GM13976 (cell line): ENCODE measurements at regions not wholly inside any gene's neighbourhood (a gene's known extent, or its start where the extent isn't known, plus 50 kb on each side); places are given as distances from the start of the nearest gene placed in this dataset.

Experiments used
- DNase-seq: peaks from one replicate; pipeline ENCODE4 v3.0.0; 2012; ENCODE audit warnings: low spot score
- in situ Hi-C: fragments of 300-500 bp; cut with MboI; formaldehyde crosslinking; loops from one replicate; pipeline ENCODE4 v1.12.0; 2022; ENCODE audit warnings: low sequenced_read_pairs, mixed read lengths, inconsistent platforms; ENCODE audit not compliant: unreplicated experiment
- TF ChIP-seq, protein P1 (sequence below): IDR thresholded peaks from 2 replicates; pipeline ENCODE4 v1.5.1; 2012; ENCODE audit warnings: borderline replicate concordance, mild to moderate bottlenecking; ENCODE audit not compliant: insufficient read depth; ENCODE audit errors: extremely low read depth, missing control alignments, control extremely low read depth

DNA sequence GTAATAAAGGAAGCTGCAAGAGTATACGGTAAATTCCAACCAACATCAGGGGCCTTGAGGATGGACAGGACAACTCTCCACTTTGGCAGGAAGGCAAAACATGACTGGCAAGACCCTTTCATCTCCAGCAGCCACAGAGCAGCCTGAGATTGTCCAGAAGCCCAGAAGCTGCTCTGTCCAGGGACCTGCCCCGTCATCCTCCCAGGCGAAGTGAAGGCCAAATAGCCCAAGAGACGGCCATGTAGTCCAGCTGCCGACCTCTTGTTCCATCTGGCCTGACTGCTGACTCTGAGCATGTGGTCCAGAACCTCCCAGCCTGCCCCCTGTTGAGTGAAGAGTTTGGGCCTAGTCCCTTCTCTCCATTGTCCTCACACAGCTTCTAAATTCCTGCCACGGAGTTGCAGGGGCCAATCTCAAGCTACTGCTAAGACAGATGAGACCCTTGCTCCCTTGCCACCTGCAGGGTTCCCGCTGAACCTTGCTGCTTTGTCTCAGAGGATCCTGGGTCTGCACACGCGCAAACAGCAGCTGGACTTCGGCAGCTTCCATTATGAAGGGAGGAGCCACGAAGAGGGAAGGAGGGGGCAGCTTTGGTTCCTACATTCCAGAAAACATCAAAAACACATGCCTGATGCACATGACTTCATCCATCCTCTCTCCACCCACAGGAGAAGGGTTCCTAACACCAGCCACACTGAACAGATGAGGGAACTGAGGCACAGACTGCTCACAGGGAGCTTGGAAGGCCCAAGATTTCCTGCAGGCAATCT lies 196.9 kb downstream of the KATNAL1 start:
- in situ Hi-C loops = loop anchor here (10.0 kb wide), 2 partner anchors 336 to 606 kb away; no protein-coding TSS in a partner anchor

DNA sequence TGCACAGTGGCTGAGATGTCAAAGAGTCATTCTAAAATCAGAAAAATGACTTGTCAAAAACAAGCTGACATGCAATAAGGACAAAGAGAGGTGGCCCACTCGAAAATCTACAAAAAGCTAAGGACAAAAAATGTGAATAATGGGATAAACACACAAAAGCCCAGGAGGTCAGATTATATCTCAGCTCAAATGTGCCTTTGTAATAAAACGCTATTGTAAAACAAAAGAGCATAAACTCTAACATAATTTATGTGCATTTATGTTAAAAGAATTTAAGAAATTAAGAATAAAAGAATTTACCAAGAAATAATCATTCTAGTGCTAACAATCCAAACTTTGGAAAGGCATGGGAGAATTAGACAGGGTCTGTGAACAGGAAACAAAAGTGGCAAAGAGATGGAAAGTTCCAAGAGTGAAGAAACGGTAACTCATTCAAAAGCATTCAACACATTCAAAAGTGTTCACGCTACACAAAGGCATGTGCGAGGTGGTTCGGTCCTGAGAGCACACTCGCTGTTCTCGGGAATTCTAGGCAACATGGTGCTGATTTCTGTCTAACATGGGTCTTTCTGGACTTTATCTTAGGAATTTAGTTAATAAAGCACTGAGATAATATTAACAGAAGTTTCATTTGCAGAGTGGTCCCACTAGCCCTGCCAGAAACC lies 197.7 kb downstream of the KATNAL1 start:
- TF ChIP-seq, protein P1, sequence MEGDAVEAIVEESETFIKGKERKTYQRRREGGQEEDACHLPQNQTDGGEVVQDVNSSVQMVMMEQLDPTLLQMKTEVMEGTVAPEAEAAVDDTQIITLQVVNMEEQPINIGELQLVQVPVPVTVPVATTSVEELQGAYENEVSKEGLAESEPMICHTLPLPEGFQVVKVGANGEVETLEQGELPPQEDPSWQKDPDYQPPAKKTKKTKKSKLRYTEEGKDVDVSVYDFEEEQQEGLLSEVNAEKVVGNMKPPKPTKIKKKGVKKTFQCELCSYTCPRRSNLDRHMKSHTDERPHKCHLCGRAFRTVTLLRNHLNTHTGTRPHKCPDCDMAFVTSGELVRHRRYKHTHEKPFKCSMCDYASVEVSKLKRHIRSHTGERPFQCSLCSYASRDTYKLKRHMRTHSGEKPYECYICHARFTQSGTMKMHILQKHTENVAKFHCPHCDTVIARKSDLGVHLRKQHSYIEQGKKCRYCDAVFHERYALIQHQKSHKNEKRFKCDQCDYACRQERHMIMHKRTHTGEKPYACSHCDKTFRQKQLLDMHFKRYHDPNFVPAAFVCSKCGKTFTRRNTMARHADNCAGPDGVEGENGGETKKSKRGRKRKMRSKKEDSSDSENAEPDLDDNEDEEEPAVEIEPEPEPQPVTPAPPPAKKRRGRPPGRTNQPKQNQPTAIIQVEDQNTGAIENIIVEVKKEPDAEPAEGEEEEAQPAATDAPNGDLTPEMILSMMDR = no peak

More for the DNA sequence above, 196.9 kb downstream of the KATNAL1 start:
- TF ChIP-seq, protein P1 = no peak
- no peak for DNase-seq

DNA sequence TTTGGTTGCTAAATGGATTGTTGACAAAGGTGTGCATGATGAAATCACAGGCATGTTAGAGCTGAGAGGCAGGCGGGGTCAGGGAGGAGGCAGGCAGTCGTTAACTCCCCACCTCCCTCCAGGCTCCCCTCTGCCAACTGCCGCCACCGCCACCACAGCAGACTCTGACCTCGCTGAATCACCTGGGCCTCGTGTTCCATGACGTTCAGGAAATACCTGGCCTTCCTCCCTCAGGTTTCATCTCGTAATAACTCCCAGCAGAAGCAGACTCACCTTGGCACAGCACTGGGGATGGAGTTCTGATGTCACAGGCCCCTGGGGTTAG lies 198.5 kb downstream of the KATNAL1 start:
- TF ChIP-seq, protein P1 = no peak
- in situ Hi-C loops = no loop called here
- DNase-seq = no peak

More for the DNA sequence above, 197.7 kb downstream of the KATNAL1 start:
- in situ Hi-C loops = loop anchor here (10.0 kb wide), 2 partner anchors 335 to 605 kb away; no protein-coding TSS in a partner anchor
- DNase-seq = no peak

DNA sequence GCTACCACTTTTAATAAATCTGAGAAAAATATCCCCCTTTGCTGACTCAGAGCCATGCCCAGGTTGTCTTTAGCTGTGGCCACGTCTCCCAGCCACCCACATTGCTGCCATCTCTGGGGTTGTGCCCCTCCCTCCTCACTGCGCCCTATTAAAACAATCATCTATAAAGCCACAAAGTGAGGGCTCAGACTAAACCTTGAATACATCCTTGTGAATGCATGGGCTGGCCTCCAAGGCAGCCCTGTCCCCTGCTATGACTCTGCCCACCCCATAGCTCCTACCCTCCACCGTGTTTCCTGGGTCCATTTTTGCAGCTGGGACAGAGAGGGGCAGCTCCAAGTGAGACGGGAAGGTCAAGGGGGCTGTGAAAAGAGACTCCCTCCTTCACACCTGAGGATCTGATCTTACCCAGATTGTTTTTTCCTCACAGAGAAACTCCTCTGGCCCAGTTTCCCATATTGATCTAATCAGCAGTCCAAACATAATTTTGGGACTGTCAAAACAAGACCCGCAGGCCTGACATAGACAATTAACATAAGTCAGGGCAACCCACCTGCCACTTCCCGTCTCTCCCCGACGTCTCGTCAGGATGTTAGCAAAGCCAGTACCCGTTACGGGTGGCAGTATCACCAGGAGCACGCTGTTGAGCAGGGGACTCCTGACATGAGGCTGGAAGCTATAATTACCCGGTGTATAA lies 199.0 kb downstream of the KATNAL1 start:
- TF ChIP-seq, protein P1 = no peak
- DNase-seq = no peak
- in situ Hi-C loops = no loop called here

DNA sequence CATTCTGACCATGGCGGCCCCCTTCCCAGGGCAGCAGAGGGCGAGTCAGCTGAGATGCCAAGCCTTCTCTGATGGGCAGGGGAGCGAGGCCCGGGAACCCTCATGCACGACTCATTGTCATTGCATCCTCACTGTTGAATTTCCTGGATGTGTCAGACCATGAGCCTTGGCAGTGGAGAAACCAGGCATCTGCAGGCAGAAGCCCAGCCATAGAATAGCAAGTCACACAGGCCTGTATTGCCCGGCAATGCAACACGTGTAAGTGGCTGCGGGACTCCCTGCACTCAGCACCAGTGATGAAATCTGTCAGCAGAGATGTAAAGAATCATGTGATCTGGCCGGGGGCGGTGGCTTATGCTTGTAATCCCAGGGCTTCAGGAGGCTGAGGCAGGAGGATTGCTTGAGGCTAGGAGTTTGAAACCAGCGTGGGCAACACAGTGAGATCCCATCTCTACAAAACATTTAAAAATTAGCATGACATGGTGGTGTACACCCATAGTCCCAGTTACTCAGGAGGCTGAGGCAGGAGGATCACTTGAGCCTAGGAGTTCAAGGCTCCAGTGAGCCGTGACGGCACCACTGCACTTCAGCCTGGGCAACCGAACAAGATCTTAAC lies 199.7 kb downstream of the KATNAL1 start:
- TF ChIP-seq, protein P1 = no peak
- in situ Hi-C loops = no loop called here
- DNase-seq = no peak

DNA sequence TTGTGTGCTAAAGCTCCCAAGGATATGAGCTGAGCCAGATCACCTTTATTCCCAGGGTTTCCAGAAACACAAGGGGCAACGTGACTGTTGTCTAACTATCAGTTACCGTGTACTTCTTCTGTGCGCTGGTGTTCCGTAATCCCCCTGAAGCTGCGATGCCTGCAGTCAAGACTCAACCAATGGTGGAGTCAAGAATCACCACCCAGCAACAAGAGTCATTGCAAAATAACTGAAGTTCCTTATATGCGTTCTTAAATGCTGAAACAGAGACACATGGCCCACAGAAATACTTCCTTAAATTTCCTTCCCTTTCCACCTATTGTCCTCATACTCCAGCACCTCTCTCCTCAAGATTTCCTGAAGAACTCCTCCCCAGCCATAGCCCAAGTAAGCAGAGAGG lies 200.2 kb downstream of the KATNAL1 start:
- in situ Hi-C loops = no loop called here
- no peak for DNase-seq
- TF ChIP-seq, protein P1 = no peak
